ENCODE measurements at regions not wholly inside any gene's neighbourhood (a gene's known extent, or its start where the extent isn't known, plus 50 kb on each side); places are given as distances from the start of the nearest gene placed in this dataset.

DNA sequence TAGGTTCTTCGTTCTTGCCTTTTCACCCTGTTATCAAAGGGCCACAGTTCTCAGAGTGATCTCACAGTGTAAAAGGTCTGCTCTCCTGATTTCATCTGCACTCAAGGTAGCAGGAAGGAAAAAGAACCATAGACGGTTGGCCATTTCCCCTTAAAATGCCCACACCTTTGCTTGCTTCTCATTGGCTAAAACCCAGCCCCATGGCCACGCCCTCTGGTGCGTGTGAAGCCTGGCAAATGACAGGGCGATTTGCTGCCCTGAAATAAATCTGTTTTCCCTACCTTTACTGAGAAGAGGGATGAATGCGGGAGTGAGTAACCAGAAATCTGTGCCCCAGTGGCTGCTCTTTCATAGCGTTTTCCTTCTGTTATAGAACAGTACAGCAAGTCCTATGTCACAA, 269.3 kb downstream of the POU4F1 start:
- DNase-seq (ENCODE audit: low read depth): no peak

DNA sequence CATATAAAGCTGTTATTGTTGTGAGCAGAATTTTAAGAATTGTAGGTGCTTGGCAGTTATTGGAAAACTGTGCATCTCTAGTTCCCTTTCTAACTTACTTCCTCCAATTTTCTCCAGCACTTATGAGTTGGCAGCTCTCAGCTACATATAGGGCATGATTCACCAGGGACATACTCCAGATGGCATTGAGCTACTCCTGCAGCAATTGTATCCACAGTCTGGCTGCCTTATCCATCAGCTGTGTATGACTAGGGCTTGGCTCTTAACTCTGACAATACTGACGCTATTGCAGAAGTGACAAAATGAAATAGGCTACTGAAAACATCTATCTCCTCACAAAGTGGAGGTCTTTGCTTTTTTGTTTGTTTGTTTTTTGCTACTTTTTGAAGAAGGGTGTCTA, 276.7 kb downstream of the POU4F1 start:
- no peak for DNase-seq (ENCODE audit: low read depth)

DNA sequence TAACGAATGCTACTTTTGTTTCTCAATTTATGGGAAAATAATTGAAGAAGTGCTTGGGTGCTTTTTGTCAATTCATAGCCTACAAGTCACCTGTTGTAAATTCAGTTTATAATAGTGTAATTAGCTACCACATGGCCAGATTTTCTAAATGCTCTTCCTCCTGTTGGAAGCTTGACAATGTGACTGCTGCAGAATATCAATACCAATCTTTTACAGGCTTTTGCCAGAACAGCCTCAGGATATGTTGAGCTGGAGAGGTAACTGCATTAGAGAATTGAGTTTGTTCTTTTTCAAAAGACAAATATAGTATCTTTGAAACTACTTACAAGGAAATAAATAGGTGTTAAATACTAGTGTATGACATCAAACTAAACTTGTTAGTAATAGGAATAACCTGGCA, 277.8 kb downstream of the POU4F1 start:
- DNase-seq (ENCODE audit: low read depth): no peak

DNA sequence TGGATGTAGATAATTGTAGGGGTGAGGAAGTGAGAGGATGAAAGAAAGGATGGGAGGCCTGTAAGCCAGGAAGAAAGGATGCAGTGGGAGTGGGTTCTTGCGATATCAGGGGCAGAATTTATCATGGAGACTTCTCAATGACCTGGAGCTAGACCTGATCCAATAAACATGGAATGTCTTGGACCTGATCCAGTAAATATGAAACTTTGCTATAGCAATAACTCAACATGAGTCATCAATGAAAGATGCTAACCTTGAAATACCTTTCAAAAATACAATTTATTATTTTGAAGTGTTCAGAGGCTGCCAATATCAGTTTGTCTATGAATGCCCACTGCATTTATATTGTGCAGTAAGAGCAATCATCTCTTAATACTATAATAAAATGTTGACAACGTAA, 279.5 kb downstream of the POU4F1 start:
- DNase-seq (ENCODE audit: low read depth): no peak

DNA sequence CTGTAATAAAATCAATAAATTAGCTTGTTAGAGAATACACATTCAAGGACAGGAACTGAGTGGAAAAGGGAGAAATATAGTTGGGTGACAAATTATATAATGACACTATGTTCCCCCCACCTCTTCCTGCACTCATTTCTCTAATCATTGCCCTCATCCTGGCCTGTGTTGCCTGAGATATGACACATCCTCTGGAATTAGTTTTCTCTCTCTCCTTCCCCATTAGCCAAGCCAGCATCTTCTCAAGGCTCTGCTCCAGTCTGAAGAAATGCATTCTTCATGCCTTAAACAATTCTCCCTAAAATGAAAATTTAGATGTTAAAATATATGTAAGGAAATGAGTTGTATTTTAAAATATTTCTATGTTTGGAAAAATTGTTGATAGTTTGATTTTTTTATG, 280.3 kb downstream of the POU4F1 start:
- DNase-seq (ENCODE audit: low read depth): no peak

DNA sequence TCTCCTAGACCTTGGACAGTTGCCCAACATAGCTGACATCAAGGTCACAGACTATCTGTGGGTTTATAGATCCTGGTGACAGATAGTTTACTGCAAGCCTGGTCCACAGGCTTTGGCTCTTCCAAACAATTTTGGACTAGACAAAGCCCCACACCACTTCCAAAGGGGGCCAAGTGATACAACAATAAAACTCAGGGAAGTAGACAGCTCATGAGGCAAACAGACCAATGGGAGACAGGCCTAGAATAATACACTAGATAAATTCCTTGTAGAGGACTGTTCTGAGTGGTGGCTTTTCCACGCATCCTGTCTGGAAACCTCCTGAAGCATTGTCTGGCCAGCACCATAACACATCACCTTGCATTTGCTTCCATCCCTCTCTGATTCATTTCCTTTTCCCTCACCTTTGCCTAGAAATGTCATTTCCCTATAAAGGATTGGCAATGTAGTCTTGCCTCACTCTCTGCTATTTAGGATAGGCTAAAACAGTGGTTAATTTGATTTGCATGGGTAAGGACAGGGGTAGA, 284.2 kb downstream of the POU4F1 start:
- no peak for DNase-seq (ENCODE audit: low read depth)

DNA sequence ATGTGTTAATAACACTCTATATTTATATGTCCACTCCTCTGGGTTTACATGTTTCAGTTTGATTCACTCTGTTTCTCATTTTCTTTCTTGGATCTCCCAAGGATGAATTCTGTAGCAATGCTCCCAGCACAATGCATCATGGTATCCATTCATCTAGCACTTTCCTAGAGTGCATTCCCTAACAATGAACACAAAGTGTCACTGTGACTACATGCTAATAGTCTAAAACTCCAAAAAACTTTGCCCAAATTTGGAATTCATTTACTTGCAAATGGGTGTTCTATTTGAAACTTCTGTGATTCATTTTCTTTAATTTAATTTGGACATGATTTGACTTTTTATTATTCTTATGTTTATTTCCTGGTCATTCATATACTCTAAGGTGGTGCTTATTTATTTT, 286.3 kb downstream of the POU4F1 start:
- DNase-seq (ENCODE audit: low read depth): no peak

DNA sequence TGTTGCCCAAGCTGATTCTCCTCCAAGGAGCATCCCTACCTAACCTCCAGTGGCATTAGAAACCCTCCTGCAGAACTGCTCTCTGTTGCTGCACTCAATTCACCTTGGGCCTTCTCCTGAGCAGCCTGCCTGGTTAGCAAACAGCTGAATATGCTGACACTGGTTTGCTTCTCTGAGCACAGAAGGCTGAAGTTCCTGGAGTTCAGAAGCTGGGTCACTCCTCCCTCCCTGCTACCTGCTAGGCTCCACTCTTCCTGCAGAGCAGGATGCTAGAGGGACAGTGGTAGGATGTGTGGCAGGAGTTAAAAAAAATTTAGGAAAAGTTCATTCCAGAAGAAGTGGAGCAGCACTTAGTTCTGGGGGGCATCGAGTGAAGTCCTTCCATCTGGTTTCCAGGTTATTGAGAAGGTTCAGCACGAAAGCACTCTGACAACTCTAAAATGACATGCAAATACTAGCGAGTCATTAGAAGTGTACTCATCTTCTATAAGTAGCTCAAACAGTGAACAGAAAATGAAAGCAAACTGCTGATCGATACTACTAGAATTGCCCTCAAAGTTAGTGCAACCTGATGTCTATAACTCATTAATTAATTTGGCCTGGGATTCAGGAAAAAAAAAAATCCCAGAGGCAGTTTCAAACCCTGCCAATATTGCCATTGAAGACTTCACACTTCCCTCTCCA, 293.7 kb downstream of the POU4F1 start:
- no peak for DNase-seq (ENCODE audit: low read depth)

DNA sequence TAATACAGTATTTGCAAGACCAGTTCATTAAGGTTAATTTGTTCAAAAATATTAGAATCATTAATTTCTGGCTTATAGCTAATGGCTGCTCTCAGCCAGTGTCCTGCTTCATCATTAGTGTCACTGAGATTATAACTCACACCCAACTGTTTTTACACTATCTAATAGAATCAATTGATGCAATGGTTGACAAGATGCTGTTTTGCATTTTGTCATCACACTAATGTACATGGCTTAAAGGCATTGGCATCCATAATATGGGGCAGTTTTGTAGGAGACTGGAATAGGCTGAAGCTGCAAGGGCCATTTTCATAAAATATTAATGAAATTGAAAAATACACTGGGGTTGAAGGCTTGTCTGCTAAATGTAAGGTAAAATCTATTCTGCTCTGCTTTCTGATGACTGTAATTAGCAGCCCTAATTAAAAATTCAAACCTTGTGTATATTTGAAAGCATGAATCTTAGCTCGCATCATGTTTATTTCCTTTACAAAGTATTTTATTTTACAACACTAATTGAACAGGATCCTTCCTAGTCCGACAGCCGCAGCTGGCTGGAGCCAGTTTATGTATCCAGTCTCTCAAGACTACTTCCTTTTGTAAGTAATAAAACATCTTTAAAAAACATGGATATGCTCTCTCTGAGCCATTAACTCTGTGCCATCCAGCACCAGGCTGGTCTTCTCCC, 296.7 kb downstream of the POU4F1 start:
- no peak for DNase-seq (ENCODE audit: low read depth)

DNA sequence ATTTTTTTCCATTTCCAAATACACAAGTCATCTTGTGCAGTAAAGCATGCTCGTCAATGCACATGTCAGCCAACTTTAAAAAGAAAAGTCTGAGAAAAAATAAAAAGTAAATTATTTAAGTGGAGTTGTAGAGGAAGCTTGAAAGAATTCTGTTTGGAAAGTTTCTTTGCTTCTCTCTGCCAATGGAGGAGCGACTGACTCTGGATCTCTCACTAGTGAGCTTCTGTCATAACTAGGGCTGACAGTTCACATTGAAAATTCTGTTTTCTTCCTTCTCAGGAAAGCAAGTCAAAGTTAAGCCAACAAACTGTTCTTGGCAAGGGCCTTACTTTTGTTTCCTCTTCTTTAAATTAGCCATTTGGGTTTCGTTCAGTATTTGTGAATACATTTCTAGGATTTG, 298.2 kb downstream of the POU4F1 start:
- DNase-seq (ENCODE audit: low read depth): no peak

DNA sequence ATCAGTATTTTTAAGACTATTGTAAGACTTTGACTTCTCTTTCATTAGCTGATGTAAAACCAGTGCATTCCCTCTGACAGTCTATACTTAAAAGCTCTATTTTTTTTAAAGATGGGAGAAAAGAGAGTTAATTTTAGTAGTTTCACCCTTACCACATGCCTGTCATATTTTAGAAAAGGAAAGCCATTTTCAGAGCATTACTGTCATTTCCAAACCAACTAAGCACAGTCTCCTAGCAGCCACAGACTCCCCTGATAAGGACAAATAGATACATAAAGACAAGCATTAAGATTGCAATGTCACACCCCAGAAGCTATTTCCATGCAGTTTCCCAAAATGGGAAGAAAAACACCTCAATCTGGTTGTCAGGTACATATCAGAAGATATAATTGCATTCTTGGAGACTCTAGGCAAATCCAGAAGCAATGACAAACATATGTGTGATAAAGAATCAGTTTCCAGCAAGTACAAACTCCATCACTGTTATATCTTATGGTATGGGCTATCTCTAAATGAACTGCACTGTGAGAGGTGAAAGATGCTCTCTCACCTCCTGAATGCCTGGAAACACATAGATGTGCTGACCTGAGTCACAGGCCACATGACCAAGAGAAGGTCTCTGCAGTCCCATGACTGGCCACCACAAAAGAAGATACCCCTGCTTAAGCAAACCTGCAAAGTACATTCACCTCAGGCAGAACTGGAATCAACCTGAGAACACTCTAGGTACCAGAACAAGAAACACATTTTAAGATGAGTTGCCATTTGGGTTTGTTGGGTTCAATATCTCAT, 303.3 kb downstream of the POU4F1 start:
- DNase-seq (ENCODE audit: low read depth): no peak

DNA sequence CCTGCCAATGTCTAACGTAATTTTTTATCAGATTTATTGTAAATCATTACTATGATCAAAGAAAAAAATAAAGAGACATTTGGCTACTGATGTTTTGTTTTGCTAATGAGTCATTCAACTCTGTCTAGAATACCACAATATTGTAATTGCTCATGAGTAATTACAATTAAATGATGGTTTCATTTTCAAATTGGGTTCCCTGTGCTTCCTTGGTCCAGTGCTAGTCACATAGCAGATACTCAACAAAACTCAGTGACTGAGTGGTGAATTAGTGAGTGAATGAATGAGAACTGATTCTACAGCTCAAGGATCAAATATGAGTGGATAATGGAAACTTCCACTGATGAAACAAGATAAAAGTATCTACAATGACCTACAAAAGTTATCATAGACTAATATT, 304.7 kb downstream of the POU4F1 start:
- no peak for DNase-seq (ENCODE audit: low read depth)

DNA sequence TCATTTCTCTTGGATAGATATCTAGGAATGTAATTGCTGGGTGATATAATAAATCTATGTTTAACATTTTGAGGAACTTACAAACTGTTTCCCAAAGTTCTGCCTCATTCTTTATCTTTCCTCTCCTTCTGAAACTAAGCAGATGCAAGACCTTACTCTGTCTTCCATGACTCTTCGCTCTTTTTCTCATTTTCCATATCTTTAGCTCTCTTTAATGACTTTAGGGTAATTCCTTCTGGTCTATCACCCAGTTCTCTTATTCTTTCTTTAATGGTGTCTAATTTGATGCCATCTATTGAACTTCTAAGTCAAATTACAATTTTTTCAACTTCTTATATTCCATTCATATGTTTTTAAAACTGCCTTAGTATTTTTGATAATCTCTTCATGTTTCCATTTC, 316.6 kb downstream of the POU4F1 start:
- DNase-seq (ENCODE audit: low read depth): no peak

DNA sequence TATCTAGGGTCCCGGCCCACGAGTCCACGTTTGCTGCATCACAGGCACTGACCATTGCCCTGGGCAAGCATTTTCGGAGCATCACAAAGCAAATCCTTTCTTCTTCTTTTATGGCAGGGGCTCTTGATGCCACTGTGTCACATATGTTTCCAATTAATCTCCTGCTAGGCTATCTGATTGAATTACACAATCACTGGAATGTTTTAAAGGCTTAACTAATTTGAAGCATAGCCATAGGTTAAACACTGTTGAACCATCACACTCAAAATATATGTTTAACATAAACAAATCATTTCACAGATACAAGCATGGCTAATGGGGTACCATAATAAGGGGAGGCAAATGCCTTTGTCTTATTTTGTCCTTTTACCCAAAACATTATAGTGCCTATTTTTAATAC, 338.3 kb downstream of the POU4F1 start:
- DNase-seq (ENCODE audit: low read depth): no peak

DNA sequence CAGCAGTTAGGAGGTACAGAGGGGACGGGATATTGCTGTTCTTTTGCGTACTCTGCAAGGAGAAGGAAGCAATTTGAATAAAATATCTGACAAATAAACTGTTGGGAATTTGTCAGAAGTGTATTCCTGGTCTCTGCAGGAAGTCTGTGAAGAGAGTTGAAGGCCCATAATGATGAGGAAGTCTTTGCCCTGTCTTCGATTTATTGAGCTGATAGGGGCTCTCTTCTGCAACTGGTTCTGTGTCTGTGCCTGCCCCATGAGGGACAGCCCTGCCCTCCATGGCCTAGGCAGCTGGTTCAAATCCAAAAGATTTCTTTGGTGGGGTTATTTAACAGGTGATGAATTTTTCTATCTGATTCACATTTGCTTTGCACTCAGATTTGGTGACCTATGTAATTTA, 339.7 kb upstream of the EDNRB start:
- no peak for DNase-seq (ENCODE audit: low read depth)

DNA sequence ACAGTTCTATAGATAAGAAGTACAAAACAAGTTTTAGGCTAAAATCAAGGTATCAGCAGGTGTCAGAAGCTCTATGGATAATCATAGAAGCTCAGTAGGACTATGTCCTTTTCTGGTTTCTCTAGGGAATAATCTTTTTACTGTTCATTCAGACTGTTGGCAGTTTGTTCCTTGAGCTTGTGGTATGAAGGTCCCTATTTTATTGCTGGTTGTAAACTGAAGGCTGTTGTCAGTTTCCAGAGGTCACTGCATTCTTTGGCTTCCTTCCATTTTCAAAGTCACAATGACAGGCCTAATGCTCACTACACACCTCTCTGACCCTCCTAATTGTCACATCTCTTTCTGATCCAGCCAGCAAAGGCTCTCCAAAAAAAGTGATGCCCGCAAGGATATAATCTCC, 337.9 kb upstream of the EDNRB start:
- DNase-seq (ENCODE audit: low read depth): no peak

DNA sequence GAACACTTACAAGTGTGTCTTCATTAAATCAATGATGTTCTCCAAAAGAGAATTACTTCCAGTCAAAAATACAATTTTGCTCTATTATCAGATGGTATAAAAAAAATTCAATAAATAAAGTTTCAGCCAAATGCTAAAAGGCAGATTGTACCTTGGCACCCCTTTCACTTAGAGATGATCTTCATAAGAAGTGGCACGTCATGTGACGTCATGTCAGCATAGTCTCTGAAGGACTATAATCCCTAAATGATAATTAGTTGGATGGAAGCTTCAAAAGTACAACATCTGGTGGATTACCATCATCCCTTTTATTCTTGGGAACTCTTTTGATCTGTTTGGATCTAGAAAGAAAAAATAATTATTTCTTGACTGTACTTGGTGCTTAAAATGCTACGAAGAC, 335.5 kb upstream of the EDNRB start:
- no peak for DNase-seq (ENCODE audit: low read depth)

DNA sequence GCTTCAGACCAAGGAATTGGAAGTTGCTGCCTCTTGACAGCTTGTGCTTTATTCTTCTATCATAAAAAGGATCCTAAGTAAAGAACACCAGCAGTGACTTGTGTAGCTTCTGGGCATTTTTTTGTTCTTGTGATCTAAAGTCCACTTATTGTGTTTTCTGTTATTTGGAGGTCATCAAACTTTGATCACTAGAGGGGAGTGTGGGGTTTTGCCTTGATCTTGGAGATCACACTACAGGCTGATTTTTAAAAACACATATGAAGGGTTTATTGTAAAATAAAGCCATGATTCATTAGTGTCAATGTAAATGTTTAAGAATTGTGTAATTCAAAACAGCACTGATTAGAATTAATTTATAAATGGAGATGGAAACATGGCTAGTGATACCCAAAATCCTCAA, 328.7 kb upstream of the EDNRB start:
- DNase-seq (ENCODE audit: low read depth): no peak

DNA sequence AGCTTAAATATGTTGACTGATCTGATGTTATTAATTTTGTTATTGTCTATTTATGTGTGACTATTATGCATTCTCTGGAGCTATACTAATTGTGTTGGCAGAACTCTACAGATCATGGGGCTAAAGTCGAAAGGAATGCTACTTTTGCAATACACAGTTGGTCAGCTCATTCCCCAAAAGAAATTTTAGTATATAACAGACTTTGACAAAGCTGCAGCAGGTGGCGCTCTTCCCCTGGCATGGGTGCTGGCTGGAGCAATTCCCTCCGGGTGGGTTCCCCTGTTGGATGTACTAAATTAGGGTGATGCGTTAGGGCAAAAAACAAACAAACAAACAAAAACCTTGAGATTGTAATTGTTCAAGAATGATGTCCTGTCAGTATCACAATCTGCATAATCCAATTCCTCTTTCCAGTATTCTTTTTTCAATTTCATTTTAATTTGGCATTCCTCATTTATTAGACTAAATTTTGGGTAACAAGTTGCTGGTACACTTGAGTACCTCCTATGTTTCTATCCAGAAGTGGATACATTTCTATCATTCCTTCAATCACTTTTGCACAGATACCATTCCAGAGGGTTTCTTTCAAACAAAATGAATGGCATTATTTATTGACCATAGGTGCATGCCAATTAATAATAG, 322.8 kb upstream of the EDNRB start:
- DNase-seq (ENCODE audit: low read depth): no peak

DNA sequence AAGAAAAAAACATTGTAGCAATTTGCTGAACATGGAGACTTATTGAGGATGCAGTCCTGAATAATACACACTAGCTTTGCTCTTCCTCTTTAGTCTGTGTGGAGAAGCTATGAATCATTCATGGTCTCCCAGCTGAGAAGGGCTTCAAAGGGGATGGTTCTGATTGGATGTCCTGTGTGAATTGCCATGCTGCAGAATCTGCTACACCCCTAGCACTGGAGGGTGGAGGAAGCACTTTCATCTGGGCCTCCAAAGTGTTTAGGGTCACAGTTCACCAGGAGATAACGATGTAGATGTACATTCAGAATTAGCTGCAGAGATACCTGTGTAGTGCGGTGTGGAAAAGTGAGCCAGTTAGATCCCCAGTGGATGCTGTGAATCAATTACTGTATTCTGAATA, 321.1 kb upstream of the EDNRB start:
- DNase-seq (ENCODE audit: low read depth): no peak

DNA sequence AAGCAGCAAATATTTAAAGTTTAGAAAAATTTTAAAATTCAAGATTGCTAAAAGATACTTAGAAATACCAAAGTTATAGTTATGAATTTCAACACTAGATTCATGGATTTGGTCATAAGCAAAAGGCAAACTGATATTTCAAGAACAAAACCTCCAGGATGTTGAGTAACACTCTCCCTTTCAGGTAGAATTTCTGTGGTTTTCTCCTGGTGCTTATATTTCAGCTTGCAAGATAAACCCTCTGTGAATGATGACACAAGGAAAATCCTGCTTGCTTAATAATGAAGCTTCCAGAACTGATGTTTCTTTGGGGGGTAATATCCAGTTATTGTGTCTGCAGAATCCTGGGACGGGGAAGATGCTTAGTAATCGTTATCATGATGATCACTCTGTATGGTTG, 320.3 kb upstream of the EDNRB start:
- no peak for DNase-seq (ENCODE audit: low read depth)

DNA sequence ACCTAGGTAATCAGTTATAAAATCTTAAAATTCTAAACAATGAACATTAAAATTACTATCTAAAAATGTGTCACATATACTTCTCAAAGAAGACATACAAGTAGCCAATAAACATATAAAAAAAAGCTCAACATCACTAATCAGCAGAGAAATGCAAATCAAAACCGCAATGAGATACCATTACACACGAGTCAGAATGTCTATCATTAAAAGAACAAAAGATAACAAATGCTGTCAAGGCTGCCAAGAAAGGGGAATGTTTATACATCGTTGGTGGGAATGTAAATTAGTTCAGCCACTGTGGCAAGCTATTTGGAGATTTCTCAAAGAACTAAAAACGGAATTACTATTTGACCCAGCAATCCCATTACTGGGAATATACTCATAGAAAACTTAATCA, 310.3 kb upstream of the EDNRB start:
- no peak for DNase-seq (ENCODE audit: low read depth)

DNA sequence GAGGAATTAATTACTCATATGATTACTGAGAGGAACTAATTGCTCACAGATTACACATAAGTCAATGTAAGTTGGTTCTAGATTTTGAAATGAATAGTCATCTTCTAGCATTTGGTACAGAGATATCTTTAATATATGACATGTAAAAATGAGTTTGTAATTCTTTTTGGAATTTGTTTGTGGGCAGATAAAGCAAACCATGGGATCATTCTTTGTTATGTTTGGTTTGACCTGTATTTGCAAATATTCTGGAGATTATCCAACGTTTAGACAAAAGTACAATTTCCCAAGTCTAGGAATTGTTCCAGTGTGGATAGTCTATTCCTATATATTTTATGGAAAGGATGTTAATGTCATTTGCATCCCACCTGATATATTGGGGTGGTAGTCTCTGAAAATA, 309.6 kb upstream of the EDNRB start:
- DNase-seq (ENCODE audit: low read depth): no peak
